VCaP (cell line): ENCODE measurements at regions not wholly inside any gene's neighbourhood (a gene's known extent, or its start where the extent isn't known, plus 50 kb on each side); places are given as distances from the start of the nearest gene placed in this dataset.

ENCODE experiments used
- H3K27ac ChIP-seq: fragments of 450-650 bp; 2 replicates; pipeline ENCODE4 v1.5.1; 2017
- CTCF ChIP-seq: fragments of 450-650 bp; conservative IDR thresholded peaks from 2 replicates; pipeline ENCODE4 v1.5.1; 2017; ENCODE audit warnings: mild to moderate bottlenecking, moderate library complexity

GRCh38 chr2:59082657-59083056 lies 841.5 kb upstream of the FANCL start:
- no peak for TF ChIP-seq CTCF
- H3K27ac ChIP-seq: no peak overlapping the region

GRCh38 chr2:59080451-59081181 lies 839.5 kb upstream of the FANCL start:
- no peak overlapping the region for H3K27ac ChIP-seq
- TF ChIP-seq CTCF: no peak

- no peak for TF ChIP-seq CTCF
- no peak overlapping the region for H3K27ac ChIP-seq
These were observed 836.9 kb upstream of the FANCL start for GRCh38 chr2:59077981-59078531.

GRCh38 chr2:59077026-59077725 lies 836.1 kb upstream of the FANCL start:
- no peak for TF ChIP-seq CTCF
- no peak overlapping the region for H3K27ac ChIP-seq

- H3K27ac ChIP-seq: no peak overlapping the region
- no peak for TF ChIP-seq CTCF
These were observed 835.0 kb upstream of the FANCL start for GRCh38 chr2:59076079-59076619.

- no peak for TF ChIP-seq CTCF
- H3K27ac ChIP-seq: no peak overlapping the region
These were observed 832.9 kb upstream of the FANCL start for GRCh38 chr2:59074071-59074470.

GRCh38 chr2:59073286-59073685 lies 832.2 kb upstream of the FANCL start:
- no peak for TF ChIP-seq CTCF
- H3K27ac ChIP-seq: no peak overlapping the region
